ENCODE measurements at regions not wholly inside any gene's neighbourhood (a gene's known extent, or its start where the extent isn't known, plus 50 kb on each side); places are given as distances from the start of the nearest gene placed in this dataset.

- TF ChIP-seq, protein P1, sequence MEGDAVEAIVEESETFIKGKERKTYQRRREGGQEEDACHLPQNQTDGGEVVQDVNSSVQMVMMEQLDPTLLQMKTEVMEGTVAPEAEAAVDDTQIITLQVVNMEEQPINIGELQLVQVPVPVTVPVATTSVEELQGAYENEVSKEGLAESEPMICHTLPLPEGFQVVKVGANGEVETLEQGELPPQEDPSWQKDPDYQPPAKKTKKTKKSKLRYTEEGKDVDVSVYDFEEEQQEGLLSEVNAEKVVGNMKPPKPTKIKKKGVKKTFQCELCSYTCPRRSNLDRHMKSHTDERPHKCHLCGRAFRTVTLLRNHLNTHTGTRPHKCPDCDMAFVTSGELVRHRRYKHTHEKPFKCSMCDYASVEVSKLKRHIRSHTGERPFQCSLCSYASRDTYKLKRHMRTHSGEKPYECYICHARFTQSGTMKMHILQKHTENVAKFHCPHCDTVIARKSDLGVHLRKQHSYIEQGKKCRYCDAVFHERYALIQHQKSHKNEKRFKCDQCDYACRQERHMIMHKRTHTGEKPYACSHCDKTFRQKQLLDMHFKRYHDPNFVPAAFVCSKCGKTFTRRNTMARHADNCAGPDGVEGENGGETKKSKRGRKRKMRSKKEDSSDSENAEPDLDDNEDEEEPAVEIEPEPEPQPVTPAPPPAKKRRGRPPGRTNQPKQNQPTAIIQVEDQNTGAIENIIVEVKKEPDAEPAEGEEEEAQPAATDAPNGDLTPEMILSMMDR (IDR thresholded peaks at IDR 0.05; ENCODE audit: low read depth, low read length) = no peak
- no peak overlapping the region for H3K4me3 ChIP-seq (ENCODE audit: low read depth, low read length)
Measured at GRCh38 chr3:168156479-168156878, 60.8 kb upstream of the GOLIM4 start.

- TF ChIP-seq, protein P1 (IDR thresholded peaks at IDR 0.05; ENCODE audit: low read depth, low read length) = no peak
- H3K4me3 ChIP-seq (ENCODE audit: low read depth, low read length) = no peak overlapping the region
Measured at GRCh38 chr3:168155303-168155702, 59.6 kb upstream of the GOLIM4 start.

DNA sequence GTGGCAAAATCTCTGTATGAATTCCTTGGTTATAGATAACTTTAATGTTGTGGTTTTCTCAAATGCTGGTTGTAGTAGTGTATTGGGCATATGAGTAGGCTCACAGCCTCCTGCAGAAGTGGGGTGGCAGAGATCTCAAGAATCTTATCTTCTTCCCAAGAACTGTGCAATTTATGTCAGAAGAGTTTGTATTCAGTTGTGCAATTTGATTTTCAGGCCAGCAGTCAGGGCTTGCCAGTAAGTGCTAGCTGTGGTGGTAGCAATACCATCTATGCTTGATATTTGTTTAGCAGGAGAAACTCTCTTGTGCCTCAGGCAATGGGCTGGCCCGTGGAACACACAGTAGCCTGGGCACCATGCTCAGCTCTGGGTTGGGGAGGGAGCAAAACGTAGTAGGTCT lies 58.4 kb upstream of the GOLIM4 start:
- H3K4me3 ChIP-seq (ENCODE audit: low read depth, low read length) = no peak overlapping the region
- TF ChIP-seq, protein P1 (IDR thresholded peaks at IDR 0.05; ENCODE audit: low read depth, low read length) = no peak

DNA sequence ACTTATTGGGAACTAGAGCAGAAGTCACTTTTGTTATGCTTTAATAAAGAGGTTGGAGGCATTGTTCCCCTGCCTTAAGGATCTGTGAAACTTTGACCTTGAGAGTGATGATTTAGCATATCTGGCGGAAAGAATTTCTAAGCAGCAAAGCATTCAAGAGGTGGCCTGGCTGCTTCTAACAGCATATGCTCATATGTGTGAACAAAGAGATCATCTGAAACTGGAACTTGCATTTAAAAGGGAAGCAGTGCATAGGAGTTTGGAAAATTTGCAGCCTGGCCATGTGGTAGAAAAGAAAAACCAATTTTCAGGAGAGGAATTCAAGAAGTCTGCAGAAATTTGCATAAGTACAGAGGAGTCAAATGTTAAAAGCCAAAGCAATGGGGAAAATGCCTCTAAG lies 56.4 kb upstream of the GOLIM4 start:
- H3K4me3 ChIP-seq (ENCODE audit: low read depth, low read length) = no peak overlapping the region
- TF ChIP-seq, protein P1 (IDR thresholded peaks at IDR 0.05; ENCODE audit: low read depth, low read length) = no peak
